Bronchial epithelial cell (primary cell): ENCODE measurements at regions not wholly inside any gene's neighbourhood (a gene's known extent, or its start where the extent isn't known, plus 50 kb on each side); places are given as distances from the start of the nearest gene placed in this dataset.
A peak's percentile ranks its signal among the peaks of the same experiment; 100 is the strongest.

ENCODE experiments used
- DNase-seq: peaks from one replicate; pipeline ENCODE4 v3.0.0-alpha.2; 2010; ENCODE audit warnings: low read depth
- FAIRE-seq: peaks from 2 replicates; lab custom pipeline; 2011; peaks lifted over from hg19 to GRCh38; lab: Jason Lieb, UNC
- H3K27me3 ChIP-seq: 2 replicates; pipeline ENCODE4 v1.5.1; 2011; ENCODE audit warnings: low read length; ENCODE audit not compliant: control insufficient read depth, insufficient read depth
- H3K36me3 ChIP-seq: 2 replicates; pipeline ENCODE4 v1.5.1; 2011; ENCODE audit warnings: low read length; ENCODE audit not compliant: control insufficient read depth, insufficient read depth
- H3K4me3 ChIP-seq: 2 replicates; pipeline ENCODE4 v1.5.1; 2011; ENCODE audit warnings: mild to moderate bottlenecking, low read depth, low read length, control low read depth
- CTCF ChIP-seq: IDR thresholded peaks from 2 replicates; pipeline ENCODE4 v1.5.1; 2011; ENCODE audit warnings: mild to moderate bottlenecking, moderate library complexity, low read length, control low read depth, inconsistent platforms; ENCODE audit not compliant: insufficient read depth, severe bottlenecking

DNA sequence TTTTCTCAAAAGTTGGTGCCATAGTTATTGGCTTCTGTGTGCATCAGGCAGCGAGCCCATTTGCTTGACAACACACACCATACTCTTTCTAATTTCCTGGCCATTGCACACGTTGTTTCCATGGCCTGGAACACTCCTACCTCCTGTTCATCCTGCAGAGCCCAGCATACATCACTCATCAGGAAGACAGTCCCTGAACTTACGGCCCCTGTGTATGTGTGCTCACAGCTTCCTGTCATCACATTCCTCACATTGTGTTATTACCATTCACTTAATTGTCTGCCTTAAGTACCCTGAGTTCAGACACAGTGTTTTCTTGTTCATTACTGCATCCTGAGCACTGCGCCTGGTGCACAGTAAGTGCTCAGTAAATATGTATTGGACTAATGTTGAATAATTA, 355.9 kb downstream of the PRELID2 start:
- Histone ChIP-seq H3K27me3 (no peaks in the 10 kb centered on the region), H3K4me3 (no peak overlapping the region), H3K36me3 (no peaks in the 10 kb centered on the region)
- DNase-seq = peak; percentile 75
- FAIRE-seq = no peak
- TF ChIP-seq CTCF = no peak

GRCh38 chr5:145478651-145479050, 356.5 kb downstream of the PRELID2 start:
- no peak for FAIRE-seq
- Histone ChIP-seq H3K4me3 (no peak overlapping the region), H3K27me3 (no peaks in the 10 kb centered on the region), H3K36me3 (no peaks in the 10 kb centered on the region)
- peak; percentile 68 for DNase-seq
- TF ChIP-seq CTCF = no peak

DNA sequence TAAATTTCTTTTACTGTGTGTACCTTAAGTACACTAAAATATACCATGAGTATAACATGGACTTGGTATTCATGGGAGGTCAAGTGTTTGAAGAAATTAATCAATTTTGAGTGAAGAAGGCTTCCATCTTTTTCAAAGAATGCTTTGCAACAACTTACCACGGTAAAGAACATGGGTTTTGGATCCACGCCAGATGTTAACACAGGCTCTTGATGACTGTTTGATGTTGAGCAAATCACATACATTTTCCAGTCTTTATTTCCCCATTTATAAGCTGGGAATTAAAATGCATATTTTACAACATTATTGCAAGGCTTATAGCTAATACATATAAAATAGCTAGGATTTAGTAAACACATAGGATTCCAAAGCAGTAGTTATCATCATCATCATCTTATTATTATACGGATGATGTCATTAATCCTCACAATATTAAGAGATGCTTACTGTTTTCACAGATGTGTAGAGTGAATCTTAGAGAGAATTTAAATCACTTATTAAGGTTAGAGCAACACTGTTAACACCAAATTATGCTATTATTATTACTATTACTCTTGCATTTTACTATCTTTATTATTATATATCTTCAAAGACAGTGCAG, 362.0 kb downstream of the PRELID2 start:
- H3K27me3 ChIP-seq = no peaks in the 10 kb centered on the region
- peak; percentile 54 for DNase-seq
- FAIRE-seq = no peak

DNA sequence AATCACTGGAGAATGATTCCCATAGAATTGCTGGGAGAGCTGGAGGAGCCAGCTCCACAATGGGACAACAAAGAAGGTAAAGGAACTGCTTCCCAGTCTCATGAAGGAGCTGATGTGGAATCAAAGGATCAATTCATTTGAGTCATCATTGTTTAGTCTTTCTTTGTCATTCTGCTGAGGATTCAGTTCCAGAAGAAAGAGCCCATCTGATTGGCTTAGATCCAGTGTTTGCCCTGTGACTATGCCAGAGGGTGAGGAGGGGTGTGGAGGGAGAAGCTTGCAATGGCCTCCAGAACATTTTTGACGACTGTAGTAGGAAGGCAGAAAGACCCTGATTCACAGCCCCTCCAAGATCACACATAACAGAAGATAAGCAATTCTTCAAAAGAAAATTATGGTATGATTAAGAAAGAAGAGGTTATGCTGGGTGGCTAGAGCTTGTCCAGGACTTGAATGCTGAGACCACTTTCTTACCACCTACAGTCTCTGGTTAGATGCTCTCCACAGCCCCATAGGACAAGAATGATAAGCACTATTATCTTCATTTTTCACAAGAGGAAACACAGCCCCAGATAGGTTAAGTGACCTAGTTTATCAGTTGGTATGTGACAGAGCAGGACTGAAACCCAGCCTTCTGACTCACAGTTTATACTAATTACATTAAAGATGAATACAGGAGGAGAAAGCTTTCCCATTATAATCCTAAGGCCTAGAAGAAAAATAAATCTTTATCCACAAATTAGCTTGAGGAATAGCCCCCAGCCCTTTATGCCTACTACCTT, 363.1 kb downstream of the PRELID2 start:
- Histone ChIP-seq H3K36me3 (no peaks in the 10 kb centered on the region), H3K27me3 (no peaks in the 10 kb centered on the region), H3K4me3 (no peak overlapping the region)
- DNase-seq = peak; percentile 78
- FAIRE-seq = peak; percentile 76
- no peak for TF ChIP-seq CTCF

More for the DNA sequence above, 362.0 kb downstream of the PRELID2 start:
- Histone ChIP-seq H3K4me3 (no peak overlapping the region), H3K36me3 (no peaks in the 10 kb centered on the region)
- TF ChIP-seq CTCF = no peak

GRCh38 chr5:145471026-145471425, 364.1 kb downstream of the PRELID2 start:
- no peak for FAIRE-seq
- TF ChIP-seq CTCF = no peak
- H3K36me3 ChIP-seq = no peaks in the 10 kb centered on the region
- no peak overlapping the region for H3K4me3 ChIP-seq
- no peaks in the 10 kb centered on the region for H3K27me3 ChIP-seq
- DNase-seq = no peak
